ENCODE measurements at regions not wholly inside any gene's neighbourhood (a gene's known extent, or its start where the extent isn't known, plus 50 kb on each side); places are given as distances from the start of the nearest gene placed in this dataset.
"Not testable (repeated sequence)": the region's sequence is repeated elsewhere in the genome, so short reads cannot be mapped to it uniquely, and the experiment has no call there.

DNA sequence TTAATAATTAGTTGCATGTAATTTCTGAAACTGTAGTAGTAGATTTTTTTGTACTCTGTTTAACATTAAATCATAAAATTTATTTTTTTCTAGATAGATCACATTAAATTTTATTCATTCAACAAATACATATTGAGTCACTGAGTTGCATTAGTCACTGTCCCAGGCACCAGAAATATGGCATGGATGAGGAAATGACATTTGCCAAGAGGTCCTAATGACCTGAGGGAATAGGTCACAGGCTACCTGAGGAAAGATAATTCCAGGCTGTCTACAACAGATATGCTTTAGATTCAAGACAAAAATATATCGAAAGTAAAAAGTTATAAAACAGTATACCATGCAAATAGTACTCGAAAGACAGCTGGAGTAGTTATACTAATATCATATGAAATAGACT lies 852.4 kb upstream of the ACVR2A start:
- Mint-ChIP-seq H3K27ac (no peak overlapping the region), H3K9me3 (peaks cover 0 to 5% (median 0%) of the 10 kb centered on the region in 6 donors), H3K27me3 (ENCODE audit: low read depth in 3 of 3) (peaks cover 0 to 1% (median under 1%) of the 10 kb centered on the region in 3 donors), H3K4me3 (no peak overlapping the region), H3K4me1 (no peaks in the 10 kb centered on the region), H3K36me3 (no peaks in the 10 kb centered on the region)
- DNase-seq, result no peak

DNA sequence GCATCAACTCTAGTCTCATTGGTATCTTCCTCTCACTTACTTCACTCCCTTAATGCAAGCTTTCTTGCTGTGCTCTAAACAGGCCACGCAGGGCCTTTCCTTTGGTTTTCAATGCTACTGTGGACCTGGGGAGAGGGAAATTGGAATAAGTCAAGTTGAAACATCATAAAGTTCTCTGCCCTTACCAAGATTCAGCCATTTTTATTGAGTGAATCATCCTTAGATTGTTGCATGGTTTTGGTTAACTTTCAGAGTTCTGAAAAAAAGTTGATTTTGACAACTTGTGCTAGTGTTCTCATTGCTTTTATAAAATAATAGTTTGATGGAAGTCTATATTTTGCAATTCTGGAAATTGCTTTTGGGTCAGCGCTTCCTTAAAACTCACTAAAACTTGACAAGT lies 852.8 kb upstream of the ACVR2A start:
- DNase-seq, result no peak
- H3K4me3 Mint-ChIP-seq, result no peak overlapping the region
- no peaks in the 10 kb centered on the region for H3K36me3 Mint-ChIP-seq
- peaks cover 0 to 4% (median 1%) of the 10 kb centered on the region in 3 donors for H3K27me3 Mint-ChIP-seq (ENCODE audit: low read depth in 3 of 3)
- H3K4me1 Mint-ChIP-seq, result no peaks in the 10 kb centered on the region
- peaks cover 0 to 5% (median 0%) of the 10 kb centered on the region in 6 donors for H3K9me3 Mint-ChIP-seq
- H3K27ac Mint-ChIP-seq, result no peak overlapping the region

DNA sequence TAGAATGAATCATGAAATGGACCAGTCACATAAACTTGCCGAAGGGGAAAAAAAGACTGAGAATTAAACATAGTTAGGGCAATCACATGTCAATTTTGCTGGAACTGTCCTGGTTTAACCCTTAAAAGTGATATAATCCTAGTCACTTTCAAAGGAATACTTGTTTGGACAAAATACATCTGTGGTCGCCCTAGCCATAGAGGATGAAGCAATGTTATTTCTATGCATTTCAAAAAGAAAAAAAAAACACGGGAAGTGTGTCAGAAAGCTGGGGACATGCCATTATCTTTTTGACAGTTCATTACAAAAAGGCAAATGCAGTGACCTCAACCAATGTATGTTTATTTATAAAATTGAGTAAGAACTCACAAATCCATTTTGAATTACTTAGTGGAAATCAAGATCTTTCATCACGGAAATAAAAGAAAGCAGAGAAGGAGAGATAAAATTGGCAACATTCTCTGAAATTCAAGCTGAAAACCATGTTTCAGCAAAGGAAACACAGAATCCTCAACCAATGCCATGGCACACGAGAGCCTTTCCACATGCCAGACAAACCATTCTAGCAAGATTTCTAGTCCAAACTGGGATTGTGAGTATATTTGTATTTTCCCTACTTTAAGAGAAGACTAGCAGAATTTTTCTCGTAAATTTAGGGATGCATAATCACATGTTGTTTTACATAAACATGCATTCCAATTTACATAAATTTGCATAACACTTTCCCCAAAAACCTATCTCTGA lies 854.3 kb upstream of the ACVR2A start:
- H3K4me3 Mint-ChIP-seq, result no peak overlapping the region
- no peak overlapping the region for H3K27ac Mint-ChIP-seq
- no peaks in the 10 kb centered on the region for H3K4me1 Mint-ChIP-seq
- DNase-seq, result no peak
- H3K9me3 Mint-ChIP-seq, result peaks cover 0 to 4% (median 0%) of the 10 kb centered on the region in 6 donors
- H3K36me3 Mint-ChIP-seq, result no peaks in the 10 kb centered on the region
- H3K27me3 Mint-ChIP-seq (ENCODE audit: low read depth in 3 of 3), result peaks cover 0 to 4% (median 0%) of the 10 kb centered on the region in 3 donors

DNA sequence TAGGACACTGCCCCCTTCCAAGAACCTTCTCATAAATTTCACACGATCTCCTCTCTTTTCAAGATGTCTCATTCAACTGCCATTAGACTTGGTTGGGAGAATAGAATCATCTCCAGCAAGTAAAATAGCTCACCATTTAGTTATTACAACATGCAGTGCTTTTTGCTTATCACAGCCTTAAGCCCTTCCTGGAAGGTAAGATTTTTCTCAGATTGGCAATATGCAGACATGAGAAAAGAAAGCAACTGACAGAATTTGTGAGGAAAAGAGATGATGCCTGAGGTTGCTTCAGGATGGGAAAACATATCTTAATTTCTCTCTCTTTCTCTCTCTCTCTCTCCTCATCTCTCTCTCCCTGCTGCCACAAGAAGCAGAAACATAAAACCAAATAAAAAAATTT lies 855.1 kb upstream of the ACVR2A start:
- DNase-seq, result no peak
- Mint-ChIP-seq H3K27me3 (ENCODE audit: low read depth in 3 of 3) (peaks cover 0 to 4% (median 0%) of the 10 kb centered on the region in 3 donors), H3K4me3 (no peak overlapping the region), H3K9me3 (peaks cover 0 to 4% (median 0%) of the 10 kb centered on the region in 6 donors), H3K4me1 (no peaks in the 10 kb centered on the region), H3K36me3 (no peaks in the 10 kb centered on the region), H3K27ac (no peak overlapping the region)

DNA sequence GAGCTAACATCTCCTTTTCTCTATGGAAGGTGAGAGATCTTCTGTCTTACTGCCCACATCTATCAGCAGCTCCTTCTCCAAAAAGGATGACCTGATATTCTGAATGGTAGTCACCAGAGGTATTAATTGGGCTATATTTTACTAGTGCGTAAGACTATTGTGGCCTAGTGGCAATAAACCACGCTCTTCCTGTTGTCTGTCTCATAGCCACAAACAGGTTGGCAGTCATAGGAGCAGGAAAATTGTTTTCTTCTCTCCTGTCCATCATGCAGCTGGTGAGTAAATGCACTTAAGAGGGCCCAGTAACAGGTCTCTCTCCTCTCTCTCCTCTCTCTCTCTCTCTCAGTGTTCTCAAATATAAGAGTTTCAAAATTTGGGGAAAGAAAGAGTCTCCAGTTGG lies 856.8 kb upstream of the ACVR2A start:
- H3K4me3 Mint-ChIP-seq, result no peak overlapping the region
- H3K9me3 Mint-ChIP-seq, result peaks cover 0 to 4% (median 0%) of the 10 kb centered on the region in 6 donors
- no peak for DNase-seq
- peaks cover 0 to 4% (median 0%) of the 10 kb centered on the region in 3 donors for H3K27me3 Mint-ChIP-seq (ENCODE audit: low read depth in 3 of 3)
- no peaks in the 10 kb centered on the region for H3K4me1 Mint-ChIP-seq
- no peaks in the 10 kb centered on the region for H3K36me3 Mint-ChIP-seq
- no peak overlapping the region for H3K27ac Mint-ChIP-seq

DNA sequence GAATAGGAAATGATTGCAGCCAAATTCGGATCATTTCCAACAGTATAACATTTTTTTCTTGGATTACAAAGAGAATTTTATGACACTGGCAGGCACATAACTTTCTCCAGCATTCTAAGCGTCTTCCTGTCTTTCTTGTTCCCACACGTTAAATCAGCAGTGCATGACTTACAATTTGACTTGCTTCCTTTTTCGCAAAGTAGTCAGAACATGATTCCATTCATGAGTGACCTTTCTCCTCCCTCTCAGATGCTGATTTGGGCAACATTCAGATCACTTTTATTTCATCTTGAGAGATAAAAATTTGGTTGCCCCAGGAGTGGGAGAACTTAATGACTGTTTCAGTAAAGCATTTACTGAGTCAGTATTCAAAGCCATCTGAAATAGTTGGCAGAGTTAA lies 858.7 kb upstream of the ACVR2A start:
- H3K4me1 Mint-ChIP-seq, result no peaks in the 10 kb centered on the region
- DNase-seq, result no peak
- no peak overlapping the region for H3K4me3 Mint-ChIP-seq
- H3K27ac Mint-ChIP-seq, result no peak overlapping the region
- H3K27me3 Mint-ChIP-seq (ENCODE audit: low read depth in 3 of 3), result peaks cover 0 to 4% (median 0%) of the 10 kb centered on the region in 3 donors
- H3K36me3 Mint-ChIP-seq, result no peaks in the 10 kb centered on the region
- peaks cover 0 to 10% (median 0%) of the 10 kb centered on the region in 6 donors for H3K9me3 Mint-ChIP-seq

DNA sequence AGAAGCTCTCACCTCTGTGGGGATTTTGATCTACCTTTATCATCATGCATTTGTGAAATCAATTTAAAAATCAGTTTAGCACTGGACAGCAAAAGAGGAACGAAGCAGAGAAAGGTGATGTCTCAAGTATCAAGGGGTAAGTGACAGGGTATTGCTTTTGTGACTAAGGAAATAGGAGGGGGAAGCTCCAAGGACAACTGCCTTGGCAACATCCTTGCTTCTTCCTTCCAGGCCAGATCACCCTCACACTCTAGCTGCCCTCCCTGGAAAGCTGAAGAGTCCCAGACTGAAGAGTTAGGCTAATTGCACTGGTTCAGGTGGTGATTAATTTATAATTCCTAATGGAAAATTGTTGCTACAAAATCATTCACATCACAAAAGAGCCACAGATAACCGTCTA lies 859.1 kb upstream of the ACVR2A start:
- H3K27me3 Mint-ChIP-seq (ENCODE audit: low read depth in 3 of 3), result peaks cover 0 to 4% (median 0%) of the 10 kb centered on the region in 3 donors
- H3K4me1 Mint-ChIP-seq, result no peaks in the 10 kb centered on the region
- no peak overlapping the region for H3K4me3 Mint-ChIP-seq
- H3K27ac Mint-ChIP-seq, result no peak overlapping the region
- H3K36me3 Mint-ChIP-seq, result no peaks in the 10 kb centered on the region
- H3K9me3 Mint-ChIP-seq, result peaks cover 0 to 12% (median 0%) of the 10 kb centered on the region in 6 donors
- no peak for DNase-seq

DNA sequence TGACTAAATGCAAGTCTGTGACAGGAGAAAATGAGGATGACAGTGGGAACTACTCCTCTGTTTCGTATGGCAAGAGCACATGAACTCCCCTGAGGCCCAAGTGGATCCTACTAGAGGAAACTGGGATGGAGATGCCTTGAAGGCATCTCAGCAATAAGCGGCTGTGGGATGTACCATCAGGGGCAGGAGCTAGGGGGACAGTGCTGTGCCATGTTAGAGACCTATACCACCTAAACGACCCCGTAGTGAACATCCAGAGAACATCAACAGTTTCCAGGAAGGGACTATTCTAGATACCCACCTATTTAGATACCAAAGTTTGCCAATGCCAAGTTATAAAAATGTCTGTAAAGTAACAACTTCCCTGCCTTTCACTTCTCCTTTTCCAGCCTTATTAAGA lies 860.8 kb upstream of the ACVR2A start:
- Mint-ChIP-seq H3K36me3 (no peaks in the 10 kb centered on the region), H3K27ac (no peak overlapping the region), H3K4me3 (no peak overlapping the region), H3K4me1 (no peaks in the 10 kb centered on the region), H3K9me3 (peaks cover 0 to 13% (median under 1%) of the 10 kb centered on the region in 6 donors), H3K27me3 (ENCODE audit: low read depth in 3 of 3) (peaks cover 0 to 4% (median 0%) of the 10 kb centered on the region in 3 donors)
- no peak for DNase-seq

DNA sequence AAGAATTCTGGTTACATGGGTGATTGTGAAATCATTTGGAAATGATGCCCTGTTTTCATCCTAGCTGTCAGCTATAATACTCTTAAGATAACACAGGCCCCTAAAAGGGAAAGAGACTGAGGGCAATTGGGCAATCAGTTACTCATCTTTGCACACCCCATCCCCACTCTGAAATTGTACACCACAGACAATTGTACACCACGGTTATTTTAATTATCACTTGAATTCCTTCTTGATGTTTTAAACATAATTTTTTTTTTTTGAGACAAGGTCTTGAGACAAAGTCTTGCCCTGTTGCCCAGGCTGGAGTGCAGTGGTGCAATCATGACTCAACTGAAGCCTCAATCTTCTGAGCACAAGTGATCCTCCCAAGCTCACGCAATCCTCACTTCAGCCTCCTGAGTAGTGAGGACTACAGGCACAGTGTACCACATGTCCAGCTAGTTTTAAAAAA lies 862.4 kb upstream of the ACVR2A start:
- H3K4me3 Mint-ChIP-seq, result no peak overlapping the region
- no peaks in the 10 kb centered on the region for H3K36me3 Mint-ChIP-seq
- no peak overlapping the region for H3K27ac Mint-ChIP-seq
- DNase-seq, result no peak
- H3K4me1 Mint-ChIP-seq, result no peaks in the 10 kb centered on the region
- peaks cover 0 to 13% (median under 1%) of the 10 kb centered on the region in 6 donors for H3K9me3 Mint-ChIP-seq
- H3K27me3 Mint-ChIP-seq (ENCODE audit: low read depth in 3 of 3), result peaks cover 0 to 3% (median 0%) of the 10 kb centered on the region in 3 donors

DNA sequence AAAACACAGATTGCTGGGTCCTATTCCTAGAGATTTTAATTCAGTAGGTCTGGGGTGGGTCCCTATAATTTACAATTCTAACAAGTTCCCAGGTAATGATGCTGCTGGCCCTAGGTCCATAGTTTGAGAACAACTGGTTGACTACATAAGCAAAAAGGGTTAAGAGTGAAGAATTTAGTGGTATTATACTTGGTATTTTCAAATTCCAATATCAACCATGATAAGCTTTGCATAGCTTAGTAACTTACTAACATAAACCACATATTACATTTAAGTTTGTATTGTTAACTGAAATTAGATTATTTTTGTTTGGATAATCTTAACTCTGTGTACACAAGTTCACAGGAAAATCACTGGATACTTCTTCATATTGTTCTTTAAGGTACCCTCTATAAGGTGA lies 862.9 kb upstream of the ACVR2A start:
- H3K9me3 Mint-ChIP-seq, result peaks cover 0 to 13% (median under 1%) of the 10 kb centered on the region in 6 donors
- H3K27me3 Mint-ChIP-seq (ENCODE audit: low read depth in 3 of 3), result no peaks in the 10 kb centered on the region
- H3K4me1 Mint-ChIP-seq, result no peaks in the 10 kb centered on the region
- H3K4me3 Mint-ChIP-seq, result no peak overlapping the region
- DNase-seq, result no peak
- H3K27ac Mint-ChIP-seq, result no peak overlapping the region
- H3K36me3 Mint-ChIP-seq, result no peaks in the 10 kb centered on the region

DNA sequence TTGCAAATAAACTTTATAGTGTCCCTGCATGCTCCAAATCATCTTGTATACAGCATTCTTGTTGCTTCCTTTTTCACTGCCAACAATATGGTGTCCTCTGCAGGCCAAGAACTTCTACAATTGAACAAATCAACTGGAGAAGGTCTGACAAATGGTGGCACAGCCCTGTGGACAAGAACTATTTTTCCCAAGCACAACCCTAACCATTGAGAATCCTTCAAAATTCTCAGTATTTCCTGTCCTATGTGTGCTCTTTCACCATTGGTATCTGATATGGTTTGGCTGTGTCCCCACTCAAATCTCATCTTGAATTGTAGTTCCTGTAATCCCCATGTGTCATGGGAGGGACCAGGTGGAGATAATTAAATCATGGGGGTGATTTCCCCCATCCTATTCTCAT lies 865.1 kb upstream of the ACVR2A start:
- no peak for DNase-seq
- Mint-ChIP-seq H3K27ac (no peak overlapping the region), H3K4me3 (no peak overlapping the region), H3K9me3 (peaks cover 0 to 13% (median under 1%) of the 10 kb centered on the region in 6 donors), H3K4me1 (no peaks in the 10 kb centered on the region), H3K27me3 (ENCODE audit: low read depth in 3 of 3) (no peaks in the 10 kb centered on the region), H3K36me3 (no peaks in the 10 kb centered on the region)

DNA sequence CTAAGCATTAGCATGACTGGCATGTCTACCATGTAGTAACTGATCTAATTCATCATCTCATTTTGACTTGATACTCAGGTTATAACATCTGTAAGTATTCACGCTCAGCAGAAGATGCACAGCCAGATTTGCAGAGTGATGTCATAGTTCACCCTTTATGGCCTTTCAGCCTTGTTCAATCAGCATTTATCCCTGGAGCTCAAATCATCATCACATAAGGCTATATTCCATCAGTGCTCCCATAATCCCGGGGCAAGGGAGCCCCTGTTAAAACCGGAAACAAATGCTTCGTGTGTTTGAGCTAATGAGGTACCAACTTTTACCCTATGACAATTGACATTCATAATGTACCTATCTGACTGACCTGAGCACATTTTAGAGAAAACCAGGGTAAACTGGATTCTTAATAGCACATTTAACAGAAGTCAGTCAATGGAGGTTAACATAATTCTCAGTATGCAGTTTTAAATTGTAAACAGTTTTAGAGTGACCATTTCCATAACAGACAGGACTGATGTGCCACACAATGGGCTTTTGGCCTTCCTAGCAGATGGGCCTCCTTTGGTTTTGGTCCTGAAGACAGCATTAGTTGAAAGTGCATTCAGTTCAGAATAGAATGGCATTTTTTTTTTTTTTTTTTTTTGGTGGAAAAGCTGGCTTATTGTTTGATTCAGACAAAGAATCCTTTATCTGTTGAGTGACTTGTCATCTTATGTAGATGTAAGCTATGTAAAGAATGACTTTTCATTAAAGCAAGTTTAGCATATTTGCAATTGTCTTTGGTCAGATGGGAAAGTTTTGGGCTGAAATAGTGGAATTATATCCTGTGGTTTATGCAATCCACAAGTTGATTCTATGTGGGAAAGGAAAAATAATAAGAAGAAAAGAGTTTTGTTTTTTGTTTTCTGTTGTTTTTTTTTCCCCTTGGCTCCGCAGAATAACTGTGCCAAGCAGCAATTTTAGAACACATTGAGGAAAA lies 866.0 kb upstream of the ACVR2A start:
- no peak overlapping the region for H3K4me3 Mint-ChIP-seq
- H3K27ac Mint-ChIP-seq, result no peak overlapping the region
- H3K9me3 Mint-ChIP-seq, result peaks cover 0 to 13% (median under 1%) of the 10 kb centered on the region in 6 donors
- H3K36me3 Mint-ChIP-seq, result no peaks in the 10 kb centered on the region
- no peaks in the 10 kb centered on the region for H3K4me1 Mint-ChIP-seq
- no peaks in the 10 kb centered on the region for H3K27me3 Mint-ChIP-seq (ENCODE audit: low read depth in 3 of 3)
- DNase-seq, result no peak

DNA sequence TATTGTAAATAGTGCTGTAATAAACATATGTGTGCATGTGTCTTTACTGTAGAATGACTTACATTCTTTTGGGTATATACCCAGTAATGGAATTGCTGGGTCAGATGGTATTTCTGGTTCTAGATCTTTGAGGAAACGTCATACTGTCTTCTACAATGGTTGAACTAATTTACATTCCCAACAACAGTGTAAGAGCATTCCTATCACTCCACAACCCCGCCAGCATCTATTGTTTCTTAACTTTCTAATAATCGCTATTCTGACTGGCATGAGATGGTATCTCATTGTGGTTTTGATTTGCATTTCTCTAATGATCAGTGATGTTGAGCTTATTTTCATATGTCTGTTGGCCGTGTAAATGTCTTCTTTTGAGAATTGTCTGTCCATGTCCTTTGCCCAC lies 873.8 kb upstream of the ACVR2A start:
- not testable (repeated sequence) for H3K27me3 Mint-ChIP-seq (ENCODE audit: low read depth in 3 of 3); H3K27ac Mint-ChIP-seq; H3K4me1 Mint-ChIP-seq; DNase-seq; H3K36me3 Mint-ChIP-seq; H3K4me3 Mint-ChIP-seq
- H3K9me3 Mint-ChIP-seq, result peaks cover 6 to 29% (median 14%) of the 10 kb centered on the region in 6 donors

DNA sequence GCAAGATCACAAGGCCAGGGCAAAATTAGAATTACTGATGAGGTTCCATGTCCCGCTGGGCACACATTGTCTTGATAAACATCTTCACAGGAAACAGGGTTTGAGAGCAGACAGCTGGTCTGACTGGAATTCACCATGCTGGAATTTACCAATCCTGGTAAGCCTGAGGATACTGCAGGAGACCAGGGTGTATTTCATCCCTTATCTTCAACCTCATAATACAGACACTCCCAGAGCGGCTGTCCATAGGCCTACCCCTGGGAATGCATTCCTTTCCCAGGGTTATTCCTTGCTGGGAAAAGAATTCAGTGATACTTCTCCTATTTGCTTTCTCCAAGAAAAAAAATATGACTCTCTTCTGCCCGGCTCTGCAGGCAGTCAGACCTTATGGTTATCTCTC lies 875.1 kb upstream of the ACVR2A start:
- H3K36me3 Mint-ChIP-seq; H3K4me1 Mint-ChIP-seq; DNase-seq; H3K4me3 Mint-ChIP-seq; H3K27ac Mint-ChIP-seq; H3K27me3 Mint-ChIP-seq (ENCODE audit: low read depth in 3 of 3): not testable (repeated sequence)
- peaks cover 6 to 29% (median 14%) of the 10 kb centered on the region in 6 donors for H3K9me3 Mint-ChIP-seq
